Lower leg skin (tissue), 3 donors: ENCODE measurements at regions not wholly inside any gene's neighbourhood (a gene's known extent, or its start where the extent isn't known, plus 50 kb on each side); places are given as distances from the start of the nearest gene placed in this dataset.

ENCODE experiments used
- CTCF ChIP-seq, 3 donors: fragments of 450-650 bp; IDR thresholded peaks; one replicate each; pipeline ENCODE4 v1.5.1; 2016; ENCODE audit warnings: antibody characterized with exemption in 3 of 3, mild to moderate bottlenecking in 3 of 3, moderate library complexity in 2 of 3
- POLR2A ChIP-seq, 2 donors: fragments of 450-650 bp; IDR thresholded peaks; one replicate each; pipeline ENCODE4 v1.6.1; 2016 to 2017; ENCODE audit warnings: antibody characterized with exemption in 2 of 2, mild to moderate bottlenecking in 1 of 2, moderate library complexity in 1 of 2

GRCh38 chr11:116062490-116063171 lies 558.4 kb upstream of the CADM1 start:
- TF ChIP-seq CTCF (IDR thresholded peaks at IDR 0.05) (no peak), POLR2A (IDR thresholded peaks at IDR 0.05) (no peak)
